Osteocyte (in vitro differentiated cells): ENCODE measurements at regions not wholly inside any gene's neighbourhood (a gene's known extent, or its start where the extent isn't known, plus 50 kb on each side); places are given as distances from the start of the nearest gene placed in this dataset.

Source experiments
- DNase-seq: peaks from one replicate; pipeline ENCODE4 v3.0.0; 2021; ENCODE audit warnings: mixed read lengths; ENCODE audit not compliant: unreplicated experiment; ENCODE audit errors: extremely low spot score
- H3K27ac Mint-ChIP-seq: one replicate; pipeline ENCODE4 v1.8.0; 2021; ENCODE audit warnings: mild to moderate bottlenecking, mixed read lengths; ENCODE audit not compliant: unreplicated experiment
- H3K27me3 Mint-ChIP-seq: one replicate; pipeline ENCODE4 v1.8.0; 2021; ENCODE audit warnings: mixed read lengths; ENCODE audit not compliant: unreplicated experiment
- H3K36me3 Mint-ChIP-seq: one replicate; pipeline ENCODE4 v1.8.0; 2021; ENCODE audit warnings: mixed read lengths; ENCODE audit not compliant: unreplicated experiment
- H3K4me1 Mint-ChIP-seq: one replicate; pipeline ENCODE4 v1.8.0; 2021; ENCODE audit warnings: mixed read lengths; ENCODE audit not compliant: unreplicated experiment
- H3K4me3 Mint-ChIP-seq: one replicate; pipeline ENCODE4 v1.8.0; 2021; ENCODE audit warnings: mild to moderate bottlenecking, moderate library complexity, mixed read lengths; ENCODE audit not compliant: unreplicated experiment
- H3K9me3 Mint-ChIP-seq: one replicate; pipeline ENCODE4 v1.8.0; 2021; ENCODE audit warnings: mixed read lengths; ENCODE audit not compliant: unreplicated experiment
- CTCF ChIP-seq: fragments of 200-600 bp; sonication (generic); IDR thresholded peaks from 2 replicates; pipeline ENCODE4 v1.5.0; 2021; ENCODE audit warnings: antibody characterized with exemption, mild to moderate bottlenecking, moderate library complexity

- TF ChIP-seq CTCF: no peak
- no peak for DNase-seq
- peaks cover 20% of the 10 kb centered on the region for H3K4me1 Mint-ChIP-seq
These were observed 868.5 kb upstream of the NUDT12 start for GRCh38 chr5:104431002-104431620.

GRCh38 chr5:104429911-104430310 is 867.3 kb upstream of the NUDT12 start:
- Mint-ChIP-seq H3K36me3 (no peaks in the 10 kb centered on the region), H3K4me3 (no peak overlapping the region), H3K27ac (no peak overlapping the region), H3K27me3 (no peaks in the 10 kb centered on the region), H3K9me3 (no peaks in the 10 kb centered on the region), H3K4me1 (peaks cover 20% of the 10 kb centered on the region)
- no peak for DNase-seq
- TF ChIP-seq CTCF: no peak

More at GRCh38 chr5:104431002-104431620, 868.5 kb upstream of the NUDT12 start:
- H3K27ac Mint-ChIP-seq: no peak overlapping the region
- H3K9me3 Mint-ChIP-seq: no peaks in the 10 kb centered on the region
- H3K4me3 Mint-ChIP-seq: no peak overlapping the region
- no peaks in the 10 kb centered on the region for H3K36me3 Mint-ChIP-seq
- H3K27me3 Mint-ChIP-seq: no peaks in the 10 kb centered on the region

- no peaks in the 10 kb centered on the region for H3K36me3 Mint-ChIP-seq
- no peak overlapping the region for H3K27ac Mint-ChIP-seq
- no peaks in the 10 kb centered on the region for H3K4me1 Mint-ChIP-seq
- no peak overlapping the region for H3K4me3 Mint-ChIP-seq
- H3K27me3 Mint-ChIP-seq: no peaks in the 10 kb centered on the region
- DNase-seq: no peak
- no peaks in the 10 kb centered on the region for H3K9me3 Mint-ChIP-seq
- no peak for TF ChIP-seq CTCF
These were observed 858.8 kb upstream of the NUDT12 start for GRCh38 chr5:104421431-104421830.

- H3K9me3 Mint-ChIP-seq: peaks cover 9% of the 10 kb centered on the region
- H3K36me3 Mint-ChIP-seq: no peaks in the 10 kb centered on the region
- H3K4me1 Mint-ChIP-seq: no peaks in the 10 kb centered on the region
- DNase-seq: no peak
- no peak overlapping the region for H3K27ac Mint-ChIP-seq
- H3K27me3 Mint-ChIP-seq: no peaks in the 10 kb centered on the region
- no peak overlapping the region for H3K4me3 Mint-ChIP-seq
- no peak for TF ChIP-seq CTCF
These were observed 855.5 kb upstream of the NUDT12 start for GRCh38 chr5:104418056-104418455.

- H3K9me3 Mint-ChIP-seq: peaks cover 9% of the 10 kb centered on the region
- H3K4me1 Mint-ChIP-seq: peaks cover 4% of the 10 kb centered on the region
- no peaks in the 10 kb centered on the region for H3K27me3 Mint-ChIP-seq
- TF ChIP-seq CTCF: peak; percentile 60
- no peak overlapping the region for H3K4me3 Mint-ChIP-seq
- DNase-seq: no peak
- H3K27ac Mint-ChIP-seq: no peak overlapping the region
- no peaks in the 10 kb centered on the region for H3K36me3 Mint-ChIP-seq
These were observed 850.2 kb upstream of the NUDT12 start for GRCh38 chr5:104412649-104413240.
